PC-9 (cell line): ENCODE measurements at regions not wholly inside any gene's neighbourhood (a gene's known extent, or its start where the extent isn't known, plus 50 kb on each side); places are given as distances from the start of the nearest gene placed in this dataset.
A peak's percentile ranks its signal among the peaks of the same experiment; 100 is the strongest.

ENCODE experiments used
- BruUV-seq: library from RNA; stranded (reverse); fragments of 400-500 nt; replicated peaks from 2 replicates; lab custom pipeline; 2021; lab: Mats Ljungman, UMichigan
- CTCF ChIA-PET: fragments of 300-600 bp; sonication (Branson Sonifier 250); formaldehyde crosslinking; loops from one replicate; lab custom pipeline; 2022; ENCODE audit warnings: antibody characterized with exemption; lab: Charles Lee
- POLR2A ChIA-PET: fragments of 300-600 bp; sonication (Branson Sonifier 250); formaldehyde crosslinking; loops from one replicate; lab custom pipeline; 2022; ENCODE audit warnings: antibody characterized with exemption; ENCODE audit not compliant: unreplicated experiment; lab: Charles Lee
- DNase-seq, 2 experiments: peaks; one replicate each; pipeline versions ENCODE4 v3.0.0 to v3.0.0-alpha.2; 2015 to 2022; ENCODE audit warnings: mixed read lengths in 1 of 2
- H2AFZ ChIP-seq: fragments of 200-600 bp; sonication (generic); 2 replicates; pipeline ENCODE4 v1.8.1; 2017; ENCODE audit warnings: antibody characterized with exemption
- H3F3A ChIP-seq: fragments of 200-600 bp; sonication (generic); 2 replicates; pipeline ENCODE4 v1.8.1; 2017; ENCODE audit warnings: antibody characterized with exemption, mild to moderate bottlenecking, low read depth; ENCODE audit not compliant: insufficient read depth
- H3K27ac ChIP-seq: fragments of 200-600 bp; sonication (generic); 2 replicates; pipeline ENCODE4 v1.6.1; 2016; ENCODE audit warnings: mixed run types
- H3K27me3 ChIP-seq: fragments of 200-600 bp; sonication (generic); 2 replicates; pipeline ENCODE4 v1.6.1; 2016; ENCODE audit warnings: low read depth, mixed run types; ENCODE audit not compliant: insufficient read depth
- H3K36me3 ChIP-seq: fragments of 200-600 bp; sonication (generic); 2 replicates; pipeline ENCODE4 v1.6.1; 2016; ENCODE audit warnings: low read depth, mixed run types
- H3K4me1 ChIP-seq: fragments of 200-600 bp; sonication (generic); replicated peaks from 2 replicates; pipeline ENCODE4 v1.6.1; 2016; ENCODE audit warnings: mixed run types; ENCODE audit not compliant: insufficient read depth
- H3K4me2 ChIP-seq: fragments of 200-600 bp; sonication (generic); 2 replicates; pipeline ENCODE4 v1.6.1; 2017; ENCODE audit warnings: mixed run types
- H3K4me3 ChIP-seq: fragments of 200-600 bp; sonication (generic); 2 replicates; pipeline ENCODE4 v1.6.1; 2016; ENCODE audit warnings: mixed run types
- H3K79me2 ChIP-seq: fragments of 200-600 bp; sonication (generic); 2 replicates; pipeline ENCODE4 v1.6.1; 2017; ENCODE audit warnings: low read depth, mixed run types
- H3K9me2 ChIP-seq: fragments of 200-600 bp; sonication (generic); 2 replicates; pipeline ENCODE4 v1.8.1; 2017; ENCODE audit warnings: mild to moderate bottlenecking; ENCODE audit not compliant: insufficient read depth
- H3K9me3 ChIP-seq: fragments of 200-600 bp; sonication (generic); 2 replicates; pipeline ENCODE4 v1.8.1; 2016; ENCODE audit warnings: low read depth; ENCODE audit not compliant: insufficient read depth
- H4K20me1 ChIP-seq: fragments of 200-600 bp; sonication (generic); 2 replicates; pipeline ENCODE4 v1.8.1; 2017; ENCODE audit not compliant: insufficient read depth
- CTCF ChIP-seq: fragments of 200-600 bp; sonication (generic); conservative IDR thresholded peaks from 2 replicates; pipeline ENCODE4 v1.6.1; 2017; ENCODE audit warnings: mixed run types, antibody characterized with exemption, mild to moderate bottlenecking, moderate library complexity
- EZH2 ChIP-seq: fragments of 200-600 bp; sonication (generic); IDR thresholded peaks from 2 replicates; pipeline ENCODE4 v1.8.0; 2017; ENCODE audit warnings: antibody characterized with exemption, low read depth
- intact Hi-C: fragments of 100-400 bp; cut with micrococcal nuclease; formaldehyde crosslinking; loops from one replicate; pipeline ENCODE4 v1.10.0; 2022; ENCODE audit not compliant: unreplicated experiment

- no peaks in the 10 kb centered on the region; the same call in 1 of the 2 replicates for H3K9me2 ChIP-seq
These were observed 243.9 kb upstream of the NPY start for GRCh38 chr7:24039991-24040624.

GRCh38 chr7:24042028-24042427 is 242.0 kb upstream of the NPY start:
- Histone ChIP-seq H3K79me2 (no peaks in the 10 kb centered on the region), H2AFZ (no peak overlapping the region), H3K9me2 (no peaks in the 10 kb centered on the region), H4K20me1 (no peaks in the 10 kb centered on the region), H3K36me3 (no peaks in the 10 kb centered on the region), H3K27ac (no peak overlapping the region), H3F3A (no peaks in the 10 kb centered on the region), H3K9me3 (peaks cover 7% of the 10 kb centered on the region; the same call in 1 of the 2 replicates), H3K4me3 (no peak overlapping the region), H3K4me2 (no peak overlapping the region), H3K27me3 (no peaks in the 10 kb centered on the region), H3K4me1 (no peaks in the 10 kb centered on the region)
- ChIA-PET CTCF (no interaction called here), POLR2A (no interaction called here)
- BruUV-seq = no TSS peak
- intact Hi-C loops = no loop called here
- no peak for DNase-seq
- TF ChIP-seq EZH2 (no peak), CTCF (no peak)

More at GRCh38 chr7:24039991-24040624, 243.9 kb upstream of the NPY start:
- no peak for DNase-seq
- Histone ChIP-seq H3F3A (no peaks in the 10 kb centered on the region), H3K79me2 (no peaks in the 10 kb centered on the region), H3K4me1 (no peaks in the 10 kb centered on the region), H3K27ac (no peak overlapping the region), H3K4me2 (no peak overlapping the region), H3K36me3 (no peaks in the 10 kb centered on the region), H3K4me3 (no peak overlapping the region), H3K9me3 (peaks cover 7% of the 10 kb centered on the region; the same call in 1 of the 2 replicates), H2AFZ (no peak overlapping the region), H4K20me1 (no peaks in the 10 kb centered on the region), H3K27me3 (no peaks in the 10 kb centered on the region)
- intact Hi-C loops = no loop called here
- no TSS peak for BruUV-seq
- no peak for TF ChIP-seq CTCF
- no peak for TF ChIP-seq EZH2
- CTCF ChIA-PET = no interaction called here
- POLR2A ChIA-PET = no interaction called here

DNA sequence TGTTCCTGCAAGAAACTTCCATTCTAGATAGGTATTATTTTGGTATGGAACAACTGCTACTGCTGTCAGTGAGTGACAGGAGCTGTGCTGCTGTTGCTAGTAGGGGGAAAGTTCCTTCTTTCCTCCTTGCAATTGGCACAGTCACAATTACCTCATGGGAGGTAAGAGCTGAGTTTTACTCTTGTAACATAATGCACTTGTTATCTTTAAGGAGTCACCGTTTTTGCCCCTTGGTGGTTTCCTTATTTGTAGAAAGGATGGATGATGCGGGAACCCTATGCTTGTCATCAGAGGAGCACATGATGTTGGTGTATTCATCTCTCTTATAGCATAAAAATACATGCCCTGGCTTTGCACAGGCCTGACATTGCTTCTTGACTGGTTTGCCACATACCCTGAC is 234.7 kb upstream of the NPY start:
- H3K27ac ChIP-seq = no peak overlapping the region
- intact Hi-C loops = no loop called here
- peaks cover 33% of the 10 kb centered on the region for H3K4me1 ChIP-seq
- no peak overlapping the region for H3K4me3 ChIP-seq
- BruUV-seq = no TSS peak
- H3K27me3 ChIP-seq = no peaks in the 10 kb centered on the region
- H4K20me1 ChIP-seq = no peaks in the 10 kb centered on the region
- peaks cover 35% of the 10 kb centered on the region for H3F3A ChIP-seq
- peak in 1 of 2 experiments; percentile 66 for DNase-seq
- CTCF ChIA-PET = no interaction called here
- H2AFZ ChIP-seq = no peak overlapping the region
- H3K9me2 ChIP-seq = no peaks in the 10 kb centered on the region
- no peak overlapping the region for H3K4me2 ChIP-seq
- no peak for TF ChIP-seq CTCF
- no peak for TF ChIP-seq EZH2
- H3K79me2 ChIP-seq = no peaks in the 10 kb centered on the region
- H3K9me3 ChIP-seq = peaks cover 5% of the 10 kb centered on the region; the same call in 1 of the 2 replicates
- H3K36me3 ChIP-seq = no peaks in the 10 kb centered on the region
- POLR2A ChIA-PET = no interaction called here
